DMS153 treated with DMSO at 0.1 percent for 48 hours (cell line): ENCODE measurements at regions not wholly inside any gene's neighbourhood (a gene's known extent, or its start where the extent isn't known, plus 50 kb on each side); places are given as distances from the start of the nearest gene placed in this dataset.

ENCODE experiments used
- DNase-seq: peaks from one replicate; lab custom pipeline; 2025; ENCODE audit not compliant: unreplicated experiment; lab: John Stamatoyannopoulos, UW

DNA sequence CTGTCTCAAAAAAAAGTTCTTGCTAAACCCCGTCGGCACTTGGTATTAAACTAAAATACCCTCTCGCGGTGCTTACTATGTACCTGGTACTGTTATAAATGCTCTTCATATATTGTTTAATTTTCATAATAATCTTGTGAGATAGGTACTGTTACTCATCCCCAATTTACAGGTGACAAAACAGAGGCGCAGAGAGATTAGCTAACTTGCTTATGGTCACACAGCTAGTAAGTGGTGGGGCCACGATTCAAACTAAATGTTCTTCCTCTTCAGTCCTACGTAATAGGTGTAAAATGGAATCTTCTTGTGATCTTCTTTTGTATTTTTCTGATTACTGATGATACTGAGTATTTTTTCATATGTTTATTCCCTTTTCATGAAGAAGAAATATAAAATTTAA, 51.3 kb downstream of the TET3 start:
- no peak for DNase-seq

- DNase-seq: no peak
Observed at GRCh38 chr2:74036450-74037195, 51.9 kb downstream of the TET3 start.

GRCh38 chr2:74037379-74037860, 52.7 kb downstream of the TET3 start:
- no peak for DNase-seq

DNA sequence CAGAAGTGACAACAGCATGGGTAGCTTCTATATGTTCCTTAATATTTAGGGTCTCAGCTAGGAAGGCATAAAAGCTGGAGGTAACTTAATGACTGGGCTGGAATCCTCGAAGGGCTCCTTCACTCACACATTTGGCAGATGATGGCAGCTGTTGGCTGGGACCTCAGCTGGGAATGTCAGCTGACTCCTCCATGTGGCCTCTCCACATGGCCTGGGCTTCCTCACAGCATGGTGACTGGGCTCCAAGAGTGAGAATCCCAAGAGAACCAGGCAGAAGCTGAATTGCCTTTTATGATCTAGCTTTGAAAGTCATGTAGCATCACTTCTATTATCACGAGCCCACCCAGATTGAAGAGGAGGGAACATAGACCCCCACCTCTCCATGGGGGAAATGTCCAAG, 54.9 kb downstream of the TET3 start:
- DNase-seq: no peak

- DNase-seq: no peak
Observed at GRCh38 chr2:74041182-74041581, 56.5 kb downstream of the TET3 start.

DNA sequence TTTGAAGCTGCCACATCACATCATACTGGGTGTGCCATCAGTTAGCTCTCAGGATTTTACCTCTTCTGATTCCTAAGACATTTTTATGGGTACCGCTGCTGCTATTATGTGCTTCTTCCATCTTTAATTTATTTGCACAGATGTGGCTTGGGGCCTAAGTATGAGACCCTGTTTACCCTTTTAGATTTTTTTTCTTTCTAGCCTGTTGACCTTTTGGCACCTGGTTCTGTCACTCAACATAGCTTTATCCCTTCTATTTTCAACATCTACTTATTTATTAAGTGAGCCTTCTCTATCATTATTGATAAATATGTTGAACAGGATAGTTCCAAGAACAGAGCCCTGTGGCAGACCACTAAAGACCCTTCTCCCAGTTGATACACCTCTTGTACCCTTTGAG, 57.0 kb downstream of the TET3 start:
- DNase-seq: no peak

GRCh38 chr2:74042606-74043005, 57.9 kb downstream of the TET3 start:
- no peak for DNase-seq

DNA sequence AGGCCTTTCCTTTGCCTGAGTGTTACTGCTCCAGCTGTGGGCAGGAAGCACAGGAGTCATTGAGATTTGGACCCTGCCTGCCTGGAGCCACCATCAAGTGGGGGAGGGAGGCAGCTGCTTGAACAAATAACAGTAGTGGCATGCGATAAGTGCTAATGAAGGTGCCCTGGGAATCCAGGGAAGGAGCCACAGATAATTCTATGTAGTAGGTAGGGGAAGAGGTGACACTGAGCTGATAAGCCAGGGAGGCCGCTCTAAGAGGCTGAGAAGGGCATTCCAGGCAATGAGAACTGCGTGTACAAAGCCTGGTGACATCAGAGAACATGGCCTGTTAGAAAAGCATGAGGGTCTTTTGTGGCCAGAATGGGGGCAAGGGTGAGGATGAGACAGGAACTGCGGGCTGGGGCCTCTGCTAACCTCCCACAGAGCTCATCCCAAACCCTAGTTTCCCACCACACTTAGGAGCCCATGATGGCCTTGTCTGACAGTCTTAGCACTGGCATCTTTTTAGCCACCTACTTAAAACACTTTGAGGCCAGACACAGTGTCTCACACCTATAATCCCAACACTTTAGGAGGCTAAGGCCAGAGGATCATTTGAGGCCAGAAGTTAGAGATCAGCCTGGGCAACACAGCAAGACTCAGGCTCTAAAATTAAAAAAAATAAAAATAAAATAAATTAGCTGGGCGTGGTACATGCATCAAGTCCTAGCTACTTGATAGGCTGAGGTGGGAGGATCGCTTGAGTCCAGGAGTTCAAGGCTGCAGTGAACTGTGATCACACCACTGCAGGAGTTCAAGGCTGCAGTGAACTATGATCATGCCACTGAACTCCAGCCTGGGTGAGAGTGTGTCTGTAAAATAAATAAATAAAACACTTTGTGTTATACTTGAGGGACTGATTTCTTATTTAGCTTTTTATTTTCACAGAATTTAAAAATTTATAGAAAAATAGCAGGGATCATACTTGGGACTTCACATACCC, 58.9 kb downstream of the TET3 start:
- DNase-seq: no peak

GRCh38 chr2:74044999-74045398, 60.3 kb downstream of the TET3 start:
- no peak for DNase-seq

- DNase-seq: no peak
Observed at GRCh38 chr2:74045454-74045853, 60.7 kb downstream of the TET3 start.

GRCh38 chr2:74046441-74046840, 61.7 kb downstream of the TET3 start:
- DNase-seq: no peak

DNA sequence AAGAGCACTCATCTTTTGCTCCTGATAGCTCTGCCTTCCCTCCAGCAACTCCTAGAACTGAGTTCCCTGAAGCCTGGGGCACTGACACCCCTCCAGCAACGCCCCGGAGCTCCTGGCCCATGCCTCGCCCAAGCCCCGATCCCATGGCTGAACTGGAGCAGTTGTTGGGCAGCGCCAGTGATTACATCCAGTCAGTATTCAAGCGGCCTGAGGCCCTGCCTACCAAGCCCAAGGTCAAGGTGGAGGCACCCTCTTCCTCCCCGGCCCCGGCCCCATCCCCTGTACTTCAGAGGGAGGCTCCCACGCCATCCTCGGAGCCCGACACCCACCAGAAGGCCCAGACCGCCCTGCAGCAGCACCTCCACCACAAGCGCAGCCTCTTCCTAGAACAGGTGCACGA, 62.4 kb downstream of the TET3 start:
- no peak for DNase-seq

DNA sequence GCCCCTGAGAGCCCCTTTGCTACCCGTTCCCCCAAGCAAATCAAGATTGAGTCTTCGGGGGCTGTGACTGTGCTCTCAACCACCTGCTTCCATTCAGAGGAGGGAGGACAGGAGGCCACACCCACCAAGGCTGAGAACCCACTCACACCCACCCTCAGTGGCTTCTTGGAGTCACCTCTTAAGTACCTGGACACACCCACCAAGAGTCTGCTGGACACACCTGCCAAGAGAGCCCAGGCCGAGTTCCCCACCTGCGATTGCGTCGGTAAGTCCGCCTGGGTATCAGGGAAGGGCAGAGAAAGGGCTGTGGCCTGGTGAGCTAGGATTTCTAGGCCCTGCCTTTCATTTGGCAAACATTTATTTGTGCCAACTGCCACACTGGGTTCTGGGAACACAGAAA, 63.4 kb downstream of the TET3 start:
- no peak for DNase-seq

GRCh38 chr2:74048843-74049519, 64.3 kb downstream of the TET3 start:
- no peak for DNase-seq

GRCh38 chr2:74050151-74050550, 65.4 kb downstream of the TET3 start:
- no peak for DNase-seq

DNA sequence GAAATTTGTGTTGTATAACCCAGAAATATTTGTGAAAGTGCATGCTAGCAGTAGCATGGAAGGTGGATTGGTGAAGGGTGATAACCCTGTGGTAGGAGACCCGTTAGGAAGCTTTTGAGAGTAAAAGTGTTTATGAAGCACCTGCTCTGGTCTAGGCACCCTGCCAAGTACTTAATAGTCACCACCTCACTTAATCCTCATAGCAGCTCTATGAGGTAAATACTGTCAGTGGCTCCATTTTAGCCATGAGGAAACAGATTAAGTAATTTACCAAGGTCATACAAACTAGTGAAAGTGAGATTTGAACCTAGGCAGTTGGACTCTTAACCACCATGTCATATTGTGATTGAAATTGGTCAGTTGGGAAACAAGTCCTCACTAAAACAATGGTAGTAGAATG, 66.8 kb downstream of the TET3 start:
- peak; percentile 5 for DNase-seq

DNA sequence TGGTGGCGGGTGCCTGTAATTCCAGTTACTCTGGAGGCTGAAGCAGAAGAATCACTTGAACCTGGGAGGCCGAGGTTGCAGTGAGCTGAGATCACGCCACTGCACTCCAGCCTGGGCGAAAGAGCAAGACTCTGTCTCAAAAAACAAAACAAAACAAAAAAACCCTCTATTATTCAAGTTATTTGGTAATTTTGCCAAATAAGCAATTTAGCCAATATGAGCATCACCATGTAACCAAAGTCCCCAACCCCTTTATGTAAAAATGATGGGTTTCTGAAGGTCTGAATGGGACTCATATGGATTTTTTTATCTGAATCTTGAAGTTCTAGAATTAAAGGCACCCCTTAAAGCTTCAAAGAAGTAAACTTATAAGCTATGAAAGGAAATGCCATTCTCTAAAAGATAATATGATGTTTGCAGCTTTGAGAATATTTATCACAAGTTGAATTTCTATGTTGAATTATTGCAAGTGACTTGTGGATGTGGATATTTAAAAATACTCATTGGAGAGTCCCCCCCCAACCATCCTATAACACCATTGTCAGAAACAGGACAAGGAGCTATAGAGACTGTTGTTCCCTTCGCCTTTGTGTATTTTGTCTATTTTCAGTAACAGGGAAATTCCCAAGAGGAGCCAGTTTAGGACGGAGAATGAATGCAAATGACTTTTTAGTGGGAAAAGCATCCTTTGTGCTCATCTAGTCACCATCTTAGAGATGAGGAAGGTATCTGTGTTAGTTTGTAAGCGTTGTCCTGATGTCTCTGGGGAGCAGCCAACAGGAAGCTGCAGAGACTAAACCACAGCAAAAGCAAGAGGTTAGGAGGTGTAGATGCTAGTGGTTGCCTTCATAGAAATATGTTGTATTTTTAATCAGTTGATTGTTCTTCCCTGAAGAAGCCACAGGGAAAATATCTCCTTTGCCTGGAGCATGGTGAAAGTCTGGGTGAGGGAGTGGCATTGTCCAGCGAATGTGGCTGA, 68.3 kb downstream of the TET3 start:
- no peak for DNase-seq

- DNase-seq: no peak
Observed at GRCh38 chr2:74053959-74054715, 69.4 kb downstream of the TET3 start.

GRCh38 chr2:74059137-74059775, 74.5 kb downstream of the TET3 start:
- DNase-seq: no peak
